HG02610 (cell line): ENCODE measurements at regions not wholly inside any gene's neighbourhood (a gene's known extent, or its start where the extent isn't known, plus 50 kb on each side); places are given as distances from the start of the nearest gene placed in this dataset.
"Not testable (repeated sequence)": the region's sequence is repeated elsewhere in the genome, so short reads cannot be mapped to it uniquely, and the experiment has no call there.

Experiments
- ATAC-seq: cut with Tn5 transposase; IDR thresholded peaks from one replicate; pipeline ENCODE4 v1.9.1; 2021; ENCODE audit warnings: mild to moderate bottlenecking, moderate library complexity; ENCODE audit not compliant: unreplicated experiment

- ATAC-seq: not testable (repeated sequence)
These were observed 102.8 kb upstream of the PMEPA1 start for GRCh38 chr20:57812632-57813031.

- no peak for ATAC-seq
These were observed 101.7 kb upstream of the PMEPA1 start for GRCh38 chr20:57811374-57812020.

GRCh38 chr20:57810511-57811373, 100.9 kb upstream of the PMEPA1 start:
- ATAC-seq: no peak

- ATAC-seq: no peak
These were observed 99.9 kb upstream of the PMEPA1 start for GRCh38 chr20:57809661-57810172.

GRCh38 chr20:57809149-57809548, 99.3 kb upstream of the PMEPA1 start:
- ATAC-seq: no peak

GRCh38 chr20:57808264-57809070, 98.7 kb upstream of the PMEPA1 start:
- ATAC-seq: no peak

- ATAC-seq: no peak
These were observed 97.8 kb upstream of the PMEPA1 start for GRCh38 chr20:57807401-57808263.

- ATAC-seq: no peak
These were observed 97.2 kb upstream of the PMEPA1 start for GRCh38 chr20:57806975-57807374.

- ATAC-seq: no peak
These were observed 96.7 kb upstream of the PMEPA1 start for GRCh38 chr20:57806476-57806875.

- ATAC-seq: no peak
These were observed 95.9 kb upstream of the PMEPA1 start for GRCh38 chr20:57805747-57806146.

- no peak for ATAC-seq
These were observed 94.8 kb upstream of the PMEPA1 start for GRCh38 chr20:57804470-57805250.

GRCh38 chr20:57803508-57804005, 93.7 kb upstream of the PMEPA1 start:
- no peak for ATAC-seq

- ATAC-seq: no peak
These were observed 93.1 kb upstream of the PMEPA1 start for GRCh38 chr20:57802765-57803507.

- ATAC-seq: no peak
These were observed 91.8 kb upstream of the PMEPA1 start for GRCh38 chr20:57801581-57801980.

- no peak for ATAC-seq
These were observed 91.1 kb upstream of the PMEPA1 start for GRCh38 chr20:57800791-57801430.

GRCh38 chr20:57797401-57797800, 87.6 kb upstream of the PMEPA1 start:
- ATAC-seq: no peak

GRCh38 chr20:57795977-57796560, 86.3 kb upstream of the PMEPA1 start:
- ATAC-seq: no peak

GRCh38 chr20:57795342-57795697, 85.5 kb upstream of the PMEPA1 start:
- no peak for ATAC-seq
